ENCODE measurements at regions not wholly inside any gene's neighbourhood (a gene's known extent, or its start where the extent isn't known, plus 50 kb on each side); places are given as distances from the start of the nearest gene placed in this dataset.

DNA sequence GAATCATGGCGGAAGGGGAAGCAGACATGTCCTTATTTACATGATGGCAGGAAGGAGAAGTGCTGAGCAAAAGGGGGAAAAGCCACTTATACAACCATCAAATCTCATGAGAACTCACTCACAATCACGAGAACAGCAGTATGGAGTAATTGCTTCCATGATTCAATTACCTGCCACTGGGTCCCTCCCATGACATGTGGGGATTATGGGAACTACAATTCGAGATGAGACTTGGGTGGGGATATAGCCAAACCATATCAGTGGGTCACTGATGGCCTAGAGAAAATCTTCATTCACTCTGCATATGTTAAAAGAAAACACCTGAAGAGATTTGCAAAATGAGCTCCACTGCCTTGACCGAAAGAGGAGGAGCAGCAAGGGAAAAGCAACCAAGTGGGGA lies 130.3 kb upstream of the FAM20A start:
- TF ChIP-seq POLR2A (IDR thresholded peaks at IDR 0.05) (no peak), CTCF (IDR thresholded peaks at IDR 0.05) (no peak), EP300 (IDR thresholded peaks at IDR 0.05) (no peak), POLR2AphosphoS5 (IDR thresholded peaks at IDR 0.05) (no peak)
